ENCODE measurements at regions not wholly inside any gene's neighbourhood (a gene's known extent, or its start where the extent isn't known, plus 50 kb on each side); places are given as distances from the start of the nearest gene placed in this dataset.

DNA sequence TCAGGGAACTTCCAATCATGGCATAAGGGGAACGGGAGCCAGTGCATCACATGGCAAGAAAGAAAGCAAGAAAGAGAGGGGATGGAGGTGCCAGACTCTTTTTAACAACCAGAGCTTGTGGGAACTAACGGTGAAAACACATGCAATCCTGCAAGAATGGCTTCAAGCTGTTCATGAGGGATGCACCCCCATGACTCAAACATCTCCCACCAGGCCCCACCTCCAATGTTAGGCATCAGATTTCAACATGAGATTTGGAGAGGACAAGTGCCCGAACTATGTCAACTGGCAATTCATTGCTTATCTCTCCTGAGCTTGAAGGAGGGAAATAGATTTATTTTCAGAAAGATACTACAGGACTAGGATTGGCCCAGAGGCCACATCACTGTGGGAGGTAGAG is 270.0 kb downstream of the SLC4A3 start:
- DNase-seq (ENCODE audit: low spot score): no peak

DNA sequence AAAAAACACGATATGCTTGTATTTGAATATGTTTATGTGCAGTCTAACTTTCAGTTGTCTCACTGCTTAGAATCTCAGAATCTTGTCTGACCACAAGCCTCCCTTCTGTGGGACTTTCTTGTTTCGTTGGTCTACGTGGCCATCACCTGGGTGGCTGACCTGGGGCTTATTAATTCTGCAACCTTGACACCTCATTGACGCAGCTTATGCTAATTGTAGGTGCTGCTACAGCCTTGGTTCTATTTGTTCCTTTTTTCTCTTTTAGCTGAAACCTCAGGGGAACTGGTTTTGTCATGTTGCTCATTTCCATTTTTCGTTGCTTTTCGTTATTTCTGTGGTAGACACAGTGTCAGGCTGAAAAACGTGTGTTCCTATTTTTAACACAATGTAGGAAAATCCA is 273.7 kb downstream of the SLC4A3 start:
- no peak for DNase-seq (ENCODE audit: low spot score)

DNA sequence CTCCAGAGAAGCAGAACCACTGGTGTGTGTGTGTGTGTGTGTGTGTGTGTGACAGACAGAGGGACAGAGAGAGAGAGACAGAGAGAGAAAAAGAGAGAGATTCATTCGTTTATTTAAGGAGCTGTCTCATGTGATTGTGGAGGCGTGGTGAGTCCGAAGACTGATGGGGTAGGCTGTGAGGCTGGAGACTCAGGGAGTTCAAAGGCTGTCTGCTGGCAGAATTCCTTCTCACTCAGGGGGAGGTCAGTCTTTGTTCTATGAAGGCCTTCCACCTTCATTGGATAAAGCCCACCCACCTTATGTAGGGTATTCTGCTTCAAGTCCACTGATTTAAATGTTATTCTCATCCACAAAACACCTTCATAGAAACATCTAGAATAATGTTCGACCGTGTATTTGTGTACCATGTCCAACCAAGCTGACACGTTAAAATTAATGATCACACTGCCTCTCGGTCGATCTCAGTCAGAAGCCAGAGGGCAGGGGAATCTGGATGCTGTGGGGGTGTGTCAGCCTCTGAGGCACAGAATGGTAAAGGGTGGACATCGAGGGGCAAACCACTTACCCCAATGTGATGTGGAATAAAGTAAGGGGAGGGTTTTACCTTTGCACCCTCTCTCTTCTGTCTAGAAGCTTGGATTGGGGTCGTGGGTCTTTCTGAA is 275.6 kb downstream of the SLC4A3 start:
- no peak for DNase-seq (ENCODE audit: low spot score)

DNA sequence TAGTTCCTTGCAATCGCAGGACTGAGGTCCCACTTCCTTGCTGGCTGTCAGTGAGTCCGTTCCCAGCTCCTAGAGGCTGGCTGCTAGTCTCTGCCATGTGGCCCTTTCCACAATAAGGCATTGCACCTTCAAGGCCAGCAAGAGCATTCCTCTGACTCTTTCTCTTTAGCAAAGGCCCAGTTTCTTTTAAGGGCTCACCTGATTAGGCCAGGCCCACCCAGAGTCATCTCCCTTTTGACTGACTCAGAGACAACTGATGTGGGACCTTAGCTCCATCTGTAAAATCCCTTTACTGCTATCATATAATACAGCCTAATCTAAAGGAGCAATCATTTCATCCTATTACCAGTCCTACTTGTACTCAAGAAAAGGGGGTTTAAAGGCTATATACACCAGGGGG is 278.2 kb downstream of the SLC4A3 start:
- no peak for DNase-seq (ENCODE audit: low spot score)

DNA sequence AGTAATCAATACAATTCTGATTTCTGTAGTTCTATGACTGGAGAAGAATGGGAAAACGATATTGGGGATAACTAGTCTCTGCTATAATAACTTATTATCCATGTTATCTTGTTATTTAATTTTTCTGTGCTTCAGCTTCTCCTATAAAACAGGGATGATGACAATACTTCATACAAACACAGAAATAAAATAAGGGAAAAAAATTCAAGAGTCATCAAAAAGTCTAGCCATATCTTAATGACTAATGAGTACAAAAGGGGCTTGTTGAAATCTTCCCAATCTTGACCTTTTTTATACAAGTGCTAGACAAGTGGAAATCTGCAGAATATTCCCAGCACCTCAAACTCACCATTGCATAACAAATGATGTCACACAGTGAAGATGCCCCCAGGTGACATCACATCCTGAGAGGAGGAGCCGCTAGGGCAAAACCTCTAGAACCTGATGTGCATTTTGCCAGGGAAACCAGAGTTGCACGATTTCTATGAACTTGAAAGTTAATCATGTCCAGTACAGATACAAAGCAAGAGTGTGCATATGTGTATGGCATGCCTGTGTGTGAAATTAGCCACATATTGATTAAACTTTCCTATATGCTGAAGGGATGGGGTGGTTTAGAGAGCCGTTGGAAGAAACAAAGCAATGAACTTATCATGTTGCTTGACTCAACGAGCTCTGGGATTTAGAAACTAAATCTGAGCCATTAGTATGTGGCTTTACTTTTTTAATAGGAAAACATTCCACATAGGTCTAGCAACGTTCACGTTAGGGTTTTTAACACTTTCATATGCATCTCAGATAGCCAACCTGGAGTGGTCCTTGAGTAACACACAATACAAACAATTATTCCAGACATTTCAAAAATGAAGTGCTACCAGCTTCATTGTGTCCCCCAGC is 278.9 kb downstream of the SLC4A3 start:
- no peak for DNase-seq (ENCODE audit: low spot score)

DNA sequence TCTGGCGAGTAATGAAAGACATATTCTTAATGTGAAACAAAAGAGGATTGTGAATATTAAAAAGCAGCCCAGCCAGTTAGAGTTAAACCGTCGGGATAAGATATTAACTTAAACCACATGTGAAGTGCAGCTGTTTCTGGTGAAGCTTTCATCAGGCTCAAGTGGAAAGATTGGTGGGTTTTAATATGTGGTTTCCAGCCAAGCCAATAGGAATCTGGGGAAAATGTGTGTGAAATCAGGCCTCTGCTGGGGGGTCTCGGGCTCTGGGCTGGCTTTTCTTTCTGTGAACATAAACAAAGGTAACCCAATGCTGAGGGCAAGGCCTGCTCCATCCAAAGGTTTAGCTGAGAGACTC is 279.6 kb downstream of the SLC4A3 start:
- DNase-seq (ENCODE audit: low spot score): no peak

DNA sequence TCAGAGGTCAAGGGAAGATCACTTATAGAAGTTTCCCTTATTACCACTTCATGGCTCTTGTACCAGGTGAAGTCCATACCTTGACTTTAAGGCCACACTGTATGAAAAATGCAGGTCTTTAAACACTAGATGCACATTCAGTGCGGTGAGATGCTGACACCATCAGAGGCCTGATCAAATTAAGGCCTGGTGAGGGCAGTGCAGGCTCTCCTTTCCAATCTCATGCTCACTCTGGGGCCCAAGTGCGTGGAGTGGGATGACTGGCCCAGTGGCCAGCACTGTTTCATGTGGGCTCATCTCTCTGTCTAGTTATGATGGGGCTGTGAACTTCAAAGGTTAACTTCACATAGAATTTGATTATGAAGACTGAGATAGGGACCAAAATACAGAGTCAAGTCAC is 281.1 kb downstream of the SLC4A3 start:
- DNase-seq (ENCODE audit: low spot score): no peak

DNA sequence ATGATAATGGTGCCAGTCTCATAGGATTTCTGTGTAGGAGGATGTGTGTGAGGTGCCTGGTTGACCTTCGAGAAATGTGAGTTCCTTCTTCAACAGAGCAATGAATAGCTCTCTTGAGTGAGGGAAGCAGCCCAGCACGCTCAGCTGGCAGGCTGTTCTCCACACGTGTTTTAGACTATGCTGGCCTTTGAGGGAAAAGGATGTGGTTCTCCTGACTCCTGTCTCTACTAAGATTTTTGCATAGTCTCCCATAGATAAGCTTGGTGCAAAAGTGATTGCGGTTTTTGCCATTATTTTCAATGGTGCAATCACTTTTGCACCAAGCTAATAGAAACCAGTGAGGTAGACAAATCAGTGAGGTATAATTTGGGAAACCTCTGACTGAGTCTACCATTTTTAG is 284.1 kb downstream of the SLC4A3 start:
- no peak for DNase-seq (ENCODE audit: low spot score)

DNA sequence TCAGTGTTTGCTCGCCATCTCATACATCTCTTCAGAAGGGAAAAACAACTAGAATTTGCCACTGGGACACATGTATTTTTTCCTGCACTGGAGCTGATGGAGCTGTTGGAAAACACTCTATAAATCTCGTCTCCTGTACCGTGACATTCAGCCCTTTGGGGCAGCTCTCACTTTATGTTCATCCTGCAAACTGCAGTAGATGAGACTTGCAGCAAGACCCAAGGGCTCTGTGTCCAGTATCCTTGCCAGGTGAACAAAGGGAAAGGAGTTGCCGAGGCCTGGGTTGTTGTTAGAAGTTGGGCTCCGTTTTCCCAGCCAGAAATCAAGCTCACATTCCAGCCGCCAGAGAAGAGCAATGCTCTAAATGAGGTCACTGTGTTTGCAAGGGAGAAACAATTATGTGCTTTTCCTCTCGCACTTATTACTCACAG is 285.1 kb downstream of the SLC4A3 start:
- no peak for DNase-seq (ENCODE audit: low spot score)

DNA sequence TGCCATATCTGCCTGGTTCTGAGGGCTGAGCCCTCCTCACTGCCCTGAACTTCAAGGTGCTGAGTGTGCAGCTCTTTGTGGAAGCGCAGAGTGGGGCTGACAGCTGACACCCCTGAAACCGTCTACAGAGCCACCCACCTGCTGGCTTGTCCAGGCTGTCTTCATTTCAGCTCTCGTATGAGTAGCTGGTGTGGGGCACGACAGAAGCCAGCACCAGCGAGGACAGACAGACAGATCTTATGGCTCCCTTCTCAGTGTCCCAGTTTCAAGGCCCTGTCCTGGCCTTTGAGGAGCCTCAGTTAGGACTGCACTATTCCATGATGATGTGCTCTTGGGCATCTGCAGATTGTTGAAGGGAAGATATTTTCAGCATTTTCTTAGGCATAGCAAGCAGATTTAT is 287.1 kb downstream of the SLC4A3 start:
- DNase-seq (ENCODE audit: low spot score): no peak

DNA sequence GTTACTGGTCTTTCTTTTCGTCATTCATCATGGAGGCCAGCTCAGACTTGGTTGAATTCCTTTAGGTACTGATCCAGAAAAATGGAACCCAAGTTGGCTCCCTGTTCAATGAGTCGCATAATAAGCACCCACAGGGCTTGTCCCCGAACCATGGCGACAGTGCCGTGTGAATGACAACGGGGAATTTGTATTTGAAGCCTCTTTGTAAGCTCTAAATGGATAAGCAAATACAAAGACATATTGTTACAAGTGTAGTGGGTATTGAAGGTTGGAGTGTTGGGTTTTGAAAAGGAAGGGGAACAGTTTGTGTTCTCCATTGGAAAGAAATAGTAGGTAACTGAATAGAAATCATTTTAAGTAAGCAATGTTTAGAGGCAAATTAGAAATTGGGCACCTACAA is 288.9 kb downstream of the SLC4A3 start:
- no peak for DNase-seq (ENCODE audit: low spot score)

DNA sequence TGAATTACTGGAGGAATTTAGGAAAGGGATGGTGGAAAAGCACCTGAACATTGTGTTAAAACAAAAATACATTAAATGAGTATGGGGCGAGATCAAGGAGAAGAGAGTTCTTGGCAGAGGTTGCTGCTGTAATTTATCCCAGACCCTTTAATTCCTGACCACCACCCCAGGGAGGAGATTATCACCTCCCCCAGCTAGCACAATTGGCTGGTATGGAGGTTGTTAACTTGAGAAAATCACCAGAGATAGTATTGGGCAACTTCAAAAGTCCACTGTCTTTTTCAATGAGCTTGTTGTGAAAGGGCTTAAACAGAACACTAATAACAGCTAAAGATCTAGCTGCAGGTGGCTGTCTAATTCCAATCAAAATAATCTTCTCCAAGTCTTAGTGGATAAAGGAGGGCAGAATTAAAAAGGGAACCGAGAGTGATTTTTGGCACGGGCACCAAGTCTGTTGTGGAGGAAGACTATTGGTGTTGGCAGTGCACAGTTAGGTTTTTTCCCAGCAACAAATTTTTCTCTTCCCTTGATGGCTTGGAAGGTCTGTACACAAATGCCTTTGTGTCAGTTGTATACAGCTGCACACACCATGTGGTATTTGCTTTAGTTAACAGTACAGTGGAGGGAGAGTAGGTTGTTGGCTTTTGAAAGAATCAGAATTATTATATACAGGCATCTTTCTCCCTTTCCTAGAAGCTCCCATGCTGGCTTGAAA is 289.5 kb downstream of the SLC4A3 start:
- no peak for DNase-seq (ENCODE audit: low spot score)

DNA sequence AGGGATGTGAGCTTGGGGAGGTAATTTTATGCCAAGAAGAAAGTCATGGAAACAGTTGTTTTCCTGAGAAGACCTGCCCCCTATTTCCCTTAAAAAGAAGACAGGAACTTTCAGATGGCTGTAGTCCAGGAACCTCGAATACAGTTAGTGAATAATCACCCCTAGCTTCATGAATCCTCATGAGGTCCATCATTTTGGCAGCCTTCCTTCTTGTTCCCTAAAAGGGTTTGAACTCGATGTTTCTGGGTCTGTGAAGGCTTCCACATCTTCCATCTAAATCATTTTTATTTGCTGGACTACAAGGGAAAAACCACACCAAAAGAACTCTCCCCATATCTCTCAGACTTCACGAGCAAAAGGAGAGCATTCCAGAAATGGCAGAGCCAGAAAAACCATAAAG is 290.8 kb downstream of the SLC4A3 start:
- DNase-seq (ENCODE audit: low spot score): no peak

DNA sequence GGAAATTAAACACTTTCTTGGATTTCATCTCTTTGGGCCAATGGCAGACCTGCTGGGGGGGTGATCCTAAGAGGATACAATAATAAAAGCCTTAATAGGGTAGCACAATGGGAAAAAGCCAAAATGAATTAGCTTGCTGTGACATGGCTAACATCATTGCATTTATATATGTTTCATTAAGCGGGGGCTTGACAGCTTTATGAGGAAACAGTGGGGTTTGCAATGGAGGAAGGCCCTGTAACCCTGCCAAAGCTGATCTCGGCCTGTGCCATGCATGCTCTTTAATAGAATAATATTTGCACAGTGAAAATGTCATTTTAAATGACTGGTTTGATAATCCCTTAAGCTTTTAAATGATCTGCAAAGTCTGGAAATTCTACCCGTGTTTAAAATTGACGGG is 291.5 kb downstream of the SLC4A3 start:
- no peak for DNase-seq (ENCODE audit: low spot score)

DNA sequence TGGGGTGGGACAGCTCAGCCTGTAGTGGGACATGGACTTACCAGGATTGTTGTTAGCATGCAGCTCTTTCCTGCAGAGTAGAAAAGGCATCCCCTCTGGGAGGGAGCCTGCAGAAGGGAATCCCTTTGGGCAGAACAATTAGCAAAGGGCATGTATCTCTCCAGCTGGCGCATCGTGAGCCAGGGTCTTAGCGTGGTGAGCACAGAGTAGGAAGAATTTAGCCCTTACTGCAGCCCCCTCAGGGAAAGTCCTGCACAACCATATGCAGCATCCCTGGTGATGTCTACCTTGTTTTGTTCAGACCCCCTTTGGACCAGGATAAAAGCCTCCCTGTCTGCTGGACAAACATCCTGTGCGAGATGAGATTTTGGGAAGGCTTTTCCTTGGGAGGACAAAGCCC is 292.1 kb downstream of the SLC4A3 start:
- no peak for DNase-seq (ENCODE audit: low spot score)

DNA sequence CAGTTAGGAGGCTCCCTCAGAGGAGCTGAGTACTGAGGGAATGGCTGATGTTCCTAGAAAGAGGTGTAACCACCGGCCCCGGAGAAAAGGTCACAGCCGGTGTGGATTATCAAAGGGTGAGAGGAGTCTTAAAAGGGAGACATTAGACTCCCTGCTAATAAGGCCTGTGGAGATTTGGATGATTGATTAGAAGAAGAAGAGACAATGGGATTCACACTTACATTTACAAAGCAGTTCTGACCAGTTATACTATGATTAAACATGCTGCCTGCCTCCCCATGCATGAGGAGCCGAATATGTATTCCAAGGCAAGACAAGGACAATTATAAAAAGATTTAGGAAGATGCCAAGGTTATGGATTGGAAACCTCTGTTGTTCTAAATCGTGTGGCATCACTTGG is 302.4 kb downstream of the SLC4A3 start:
- no peak for DNase-seq (ENCODE audit: low spot score)

DNA sequence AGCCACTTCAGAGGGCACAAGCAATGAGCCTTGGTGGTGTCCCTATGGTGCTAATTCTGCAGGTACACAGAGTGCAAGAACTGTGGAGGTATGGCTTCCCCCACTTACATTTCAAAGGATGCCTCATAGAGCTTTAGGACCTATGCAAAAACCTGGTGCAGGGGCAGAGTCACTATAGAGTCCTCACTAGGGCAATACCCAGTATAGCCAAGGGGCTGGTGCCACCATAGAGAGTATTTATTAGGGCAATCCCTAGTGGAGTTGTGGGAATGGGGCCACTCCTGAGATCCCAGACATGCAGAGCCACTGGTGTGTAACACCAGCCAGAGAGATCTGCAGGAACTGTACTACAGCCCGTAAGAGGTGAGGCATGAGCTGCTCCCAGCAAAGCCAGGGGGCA is 312.2 kb downstream of the SLC4A3 start:
- no peak for DNase-seq (ENCODE audit: low spot score)

DNA sequence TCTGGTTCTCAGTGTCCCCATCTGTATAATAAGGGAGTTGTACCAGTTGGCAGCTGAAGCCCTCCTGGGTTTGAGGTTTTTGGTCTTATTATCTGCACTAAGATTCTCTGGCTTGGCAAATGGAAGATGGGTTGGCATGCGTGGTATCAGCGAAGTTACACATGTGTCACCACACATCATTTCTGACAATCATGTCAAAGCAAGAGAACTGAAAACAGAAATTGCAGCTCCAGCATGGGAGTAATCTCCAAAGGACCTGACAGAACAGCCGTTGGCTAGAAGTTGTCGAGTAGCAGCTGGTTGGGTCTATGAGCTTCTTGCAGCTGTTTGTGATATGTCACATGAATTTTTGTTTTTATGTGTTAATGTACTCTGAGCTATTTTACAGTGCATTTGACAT is 317.4 kb downstream of the SLC4A3 start:
- DNase-seq (ENCODE audit: low spot score): no peak

DNA sequence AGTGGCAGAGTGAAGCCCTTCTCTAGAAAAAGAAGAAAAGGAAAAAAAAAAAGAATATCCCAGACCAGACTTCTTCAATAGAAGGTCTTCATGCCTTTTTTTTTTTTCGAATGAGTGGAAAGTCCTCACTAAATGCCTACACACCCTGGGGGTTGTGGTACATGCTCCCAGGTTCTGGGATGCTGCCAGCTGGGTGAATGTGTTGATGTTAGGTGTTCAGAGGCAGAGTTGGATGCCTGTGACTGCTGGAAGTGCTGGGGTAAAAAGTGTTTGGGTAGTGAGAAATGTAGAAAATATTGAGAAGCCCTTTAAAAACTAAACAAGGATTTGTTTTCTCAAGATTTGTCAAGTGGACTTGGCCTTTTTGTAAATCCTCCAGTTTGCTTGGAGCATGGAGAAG is 318.6 kb downstream of the SLC4A3 start:
- DNase-seq (ENCODE audit: low spot score): no peak

DNA sequence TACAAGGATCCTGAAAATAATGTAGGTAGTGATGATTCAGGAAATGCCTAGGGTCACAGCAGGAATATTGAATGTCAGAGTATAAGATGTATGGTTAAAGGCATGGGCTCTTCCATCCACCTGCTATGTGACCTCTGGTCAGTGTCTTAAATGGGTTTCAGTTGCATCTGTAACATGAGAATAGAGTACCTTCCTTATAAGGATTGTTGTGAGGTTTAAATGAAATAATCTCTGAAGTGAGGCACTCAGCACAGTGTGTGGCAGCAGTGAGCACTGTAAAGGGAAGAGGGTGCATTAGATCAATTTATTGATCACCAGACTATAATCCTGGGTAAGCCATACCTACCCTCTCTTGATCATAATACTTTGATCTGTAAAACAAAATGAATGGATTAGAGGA is 319.1 kb downstream of the SLC4A3 start:
- no peak for DNase-seq (ENCODE audit: low spot score)

DNA sequence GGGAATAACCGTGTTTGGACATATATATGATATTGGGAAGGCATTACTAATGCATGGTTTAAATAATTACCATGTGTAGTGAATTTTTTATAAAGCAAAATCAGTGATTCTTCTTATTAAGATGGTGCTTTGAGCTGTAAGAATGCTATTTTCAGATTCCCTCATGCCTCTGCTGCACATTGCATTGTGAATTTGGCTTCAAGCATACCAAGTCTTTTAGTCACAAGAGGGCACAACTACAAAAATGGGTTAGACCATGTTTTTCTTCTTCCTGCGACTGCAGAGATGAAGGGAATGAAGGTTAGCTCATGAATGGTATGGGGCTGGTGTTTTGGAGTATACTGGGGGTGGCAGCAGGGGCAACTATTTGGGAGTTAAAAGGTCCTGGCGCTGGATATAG is 320.1 kb downstream of the SLC4A3 start:
- no peak for DNase-seq (ENCODE audit: low spot score)

DNA sequence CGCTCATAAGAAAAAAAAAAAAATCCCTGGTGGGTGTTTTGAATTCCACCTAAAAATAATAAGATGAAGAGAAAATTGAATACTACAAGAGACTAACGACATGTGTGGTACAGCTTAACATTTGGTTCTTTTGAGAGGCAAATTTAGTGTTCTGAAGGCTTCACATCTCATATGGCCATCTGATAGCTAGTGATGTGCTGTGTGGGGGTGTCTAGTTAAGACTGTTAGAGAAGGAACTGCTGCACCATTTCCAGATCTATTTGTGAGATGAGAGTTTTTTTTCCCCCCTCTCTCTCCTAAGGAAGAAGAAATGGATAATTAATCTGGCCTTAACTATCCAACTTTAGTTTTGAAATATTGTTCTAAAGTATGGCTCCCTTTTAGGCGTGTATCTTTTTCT is 321.6 kb downstream of the SLC4A3 start:
- no peak for DNase-seq (ENCODE audit: low spot score)

DNA sequence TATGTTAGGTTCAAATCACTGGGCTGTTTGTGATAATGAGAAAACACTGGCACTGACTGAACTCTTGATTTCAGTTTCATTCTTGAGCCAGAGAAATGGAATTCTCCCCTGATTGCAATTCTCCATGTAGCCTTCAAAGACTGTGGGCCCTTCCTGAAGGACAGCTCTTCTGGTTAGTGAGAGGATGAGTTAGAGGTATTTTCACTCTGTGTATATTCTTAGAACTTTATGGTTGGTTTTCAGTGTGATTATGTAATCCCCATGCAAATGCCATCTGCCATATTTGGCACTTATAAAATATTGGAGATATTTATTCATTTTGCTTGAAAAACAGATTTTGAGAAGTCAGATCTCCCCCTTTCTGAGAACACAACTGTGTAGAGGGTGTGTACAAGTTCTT is 323.7 kb downstream of the SLC4A3 start:
- DNase-seq (ENCODE audit: low spot score): no peak

Data from ureter (tissue), 1 donor.